ENCODE measurements at regions not wholly inside any gene's neighbourhood (a gene's known extent, or its start where the extent isn't known, plus 50 kb on each side); places are given as distances from the start of the nearest gene placed in this dataset.

GRCh38 chr15:35885870-35886269 lies 339.9 kb upstream of the DPH6 start (continued):
- no peak for TF ChIP-seq HNF4A (CRISPR knock-in tag; IDR thresholded peaks at IDR 0.05)
- TF ChIP-seq ZNF431 (CRISPR knock-in tag; IDR thresholded peaks at IDR 0.05; ENCODE audit: borderline replicate concordance, low read depth) = no peak
- no peak for TF ChIP-seq CENPX (CRISPR knock-in tag; IDR thresholded peaks at IDR 0.05)
- TF ChIP-seq, protein P1, sequence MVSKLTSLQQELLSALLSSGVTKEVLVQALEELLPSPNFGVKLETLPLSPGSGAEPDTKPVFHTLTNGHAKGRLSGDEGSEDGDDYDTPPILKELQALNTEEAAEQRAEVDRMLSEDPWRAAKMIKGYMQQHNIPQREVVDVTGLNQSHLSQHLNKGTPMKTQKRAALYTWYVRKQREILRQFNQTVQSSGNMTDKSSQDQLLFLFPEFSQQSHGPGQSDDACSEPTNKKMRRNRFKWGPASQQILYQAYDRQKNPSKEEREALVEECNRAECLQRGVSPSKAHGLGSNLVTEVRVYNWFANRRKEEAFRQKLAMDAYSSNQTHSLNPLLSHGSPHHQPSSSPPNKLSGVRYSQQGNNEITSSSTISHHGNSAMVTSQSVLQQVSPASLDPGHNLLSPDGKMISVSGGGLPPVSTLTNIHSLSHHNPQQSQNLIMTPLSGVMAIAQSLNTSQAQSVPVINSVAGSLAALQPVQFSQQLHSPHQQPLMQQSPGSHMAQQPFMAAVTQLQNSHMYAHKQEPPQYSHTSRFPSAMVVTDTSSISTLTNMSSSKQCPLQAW (CRISPR knock-in tag; IDR thresholded peaks at IDR 0.05) = no peak
- TF ChIP-seq, protein P2, sequence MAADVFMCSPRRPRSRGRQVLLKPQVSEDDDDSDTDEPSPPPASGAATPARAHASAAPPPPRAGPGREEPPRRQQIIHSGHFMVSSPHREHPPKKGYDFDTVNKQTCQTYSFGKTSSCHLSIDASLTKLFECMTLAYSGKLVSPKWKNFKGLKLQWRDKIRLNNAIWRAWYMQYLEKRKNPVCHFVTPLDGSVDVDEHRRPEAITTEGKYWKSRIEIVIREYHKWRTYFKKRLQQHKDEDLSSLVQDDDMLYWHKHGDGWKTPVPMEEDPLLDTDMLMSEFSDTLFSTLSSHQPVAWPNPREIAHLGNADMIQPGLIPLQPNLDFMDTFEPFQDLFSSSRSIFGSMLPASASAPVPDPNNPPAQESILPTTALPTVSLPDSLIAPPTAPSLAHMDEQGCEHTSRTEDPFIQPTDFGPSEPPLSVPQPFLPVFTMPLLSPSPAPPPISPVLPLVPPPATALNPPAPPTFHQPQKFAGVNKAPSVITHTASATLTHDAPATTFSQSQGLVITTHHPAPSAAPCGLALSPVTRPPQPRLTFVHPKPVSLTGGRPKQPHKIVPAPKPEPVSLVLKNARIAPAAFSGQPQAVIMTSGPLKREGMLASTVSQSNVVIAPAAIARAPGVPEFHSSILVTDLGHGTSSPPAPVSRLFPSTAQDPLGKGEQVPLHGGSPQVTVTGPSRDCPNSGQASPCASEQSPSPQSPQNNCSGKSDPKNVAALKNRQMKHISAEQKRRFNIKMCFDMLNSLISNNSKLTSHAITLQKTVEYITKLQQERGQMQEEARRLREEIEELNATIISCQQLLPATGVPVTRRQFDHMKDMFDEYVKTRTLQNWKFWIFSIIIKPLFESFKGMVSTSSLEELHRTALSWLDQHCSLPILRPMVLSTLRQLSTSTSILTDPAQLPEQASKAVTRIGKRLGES (CRISPR knock-in tag; IDR thresholded peaks at IDR 0.05; ENCODE audit: borderline replicate concordance) = no peak
- no peak for TF ChIP-seq ELF4 (CRISPR knock-in tag; IDR thresholded peaks at IDR 0.05; ENCODE audit: borderline replicate concordance)

DNA sequence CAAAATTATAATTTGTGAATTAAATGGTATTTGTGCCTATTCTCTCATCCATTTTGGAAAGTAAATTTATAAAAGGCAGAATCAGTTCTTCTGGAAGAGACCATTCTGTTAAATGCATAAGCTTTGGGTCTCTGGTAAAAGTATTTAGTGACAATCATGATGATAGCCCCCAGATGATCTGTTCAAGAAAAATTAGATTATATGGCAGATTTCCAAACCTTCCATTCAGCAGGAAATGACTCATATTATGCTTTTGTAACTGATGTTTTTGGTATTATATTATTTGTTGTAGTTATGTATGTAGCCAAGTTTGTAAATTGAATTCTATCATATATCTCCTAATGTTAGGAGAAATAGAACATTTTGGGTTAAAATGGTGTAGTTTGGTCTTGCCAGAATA lies 340.8 kb upstream of the DPH6 start:
- H3K9me3 ChIP-seq (ENCODE audit: low read length) = no peaks in the 10 kb centered on the region
- H3K27ac ChIP-seq (ENCODE audit: extremely low read length, insufficient read depth, low read length) = no peak overlapping the region
- in situ Hi-C loops (cut with HindIII; ENCODE audit: extremely low pct_ligation_motif_present, low pct_unique_long_range_greater_than_20kb) = no loop called here
- ChIA-PET CTCF (ENCODE audit: low intra/inter-chr PET ratio, low total read pairs) (no interaction called here), POLR2A (no interaction called here)
- intact Hi-C loops (cut with micrococcal nuclease; ENCODE audit: unreplicated experiment) = no loop called here
- H2AFZ ChIP-seq (ENCODE audit: low read length) = no peak overlapping the region
- DNase-seq (ENCODE audit: low spot score) (no peak), FAIRE-seq (no peak), ATAC-seq (no peak)
- H3K4me1 ChIP-seq (ENCODE audit: insufficient read depth, low read length) = no peaks in the 10 kb centered on the region
- no peak overlapping the region for H3K9ac ChIP-seq (ENCODE audit: insufficient read depth, low read depth, low read length)
- no peak overlapping the region for H3K4me2 ChIP-seq (ENCODE audit: low read depth, low read length)
- H4K20me1 ChIP-seq (ENCODE audit: insufficient read depth, low read length) = no peaks in the 10 kb centered on the region
- H3K27me3 ChIP-seq (ENCODE audit: control insufficient read depth in 1 of 2, insufficient read depth in 2 of 2, low read length in 2 of 2) = no peaks in the 10 kb centered on the region
- no peaks in the 10 kb centered on the region for H3K79me2 ChIP-seq (ENCODE audit: insufficient read depth, low read length)
- no peaks in the 10 kb centered on the region for H3K36me3 ChIP-seq (replicated peaks in 1 of 2; ENCODE audit: control insufficient read depth in 1 of 2, insufficient read depth in 2 of 2, low read length in 2 of 2)
- no TSS peak for BruUV-seq (replicated peaks)
- H3K4me3 ChIP-seq (replicated peaks in 1 of 3; ENCODE audit: insufficient read depth in 1 of 3, low read depth in 2 of 3, low read length in 3 of 3) = no peak overlapping the region
- TF ChIP-seq THAP9 (CRISPR knock-in tag; IDR thresholded peaks at IDR 0.05; ENCODE audit: borderline replicate concordance) = no peak
- TF ChIP-seq ZSCAN25 (CRISPR knock-in tag; IDR thresholded peaks at IDR 0.05) = no peak
- TF ChIP-seq ETV5 (CRISPR knock-in tag; IDR thresholded peaks at IDR 0.05; ENCODE audit: borderline replicate concordance) = no peak
- TF ChIP-seq GRHL1 (CRISPR knock-in tag; conservative IDR thresholded peaks at IDR 0.05) = no peak
- no peak for TF ChIP-seq ZNF724P (CRISPR knock-in tag; IDR thresholded peaks at IDR 0.05; ENCODE audit: borderline replicate concordance)
- no peak for TF ChIP-seq FLYWCH1 (CRISPR knock-in tag; IDR thresholded peaks at IDR 0.05)

Data from HepG2 (cell line).